HG03521 (cell line): ENCODE measurements at regions not wholly inside any gene's neighbourhood (a gene's known extent, or its start where the extent isn't known, plus 50 kb on each side); places are given as distances from the start of the nearest gene placed in this dataset.
"Not testable (repeated sequence)": the region's sequence is repeated elsewhere in the genome, so short reads cannot be mapped to it uniquely, and the experiment has no call there.

Experiments
- ATAC-seq: cut with Tn5 transposase; IDR thresholded peaks from one replicate; pipeline ENCODE4 v1.9.1; 2021; ENCODE audit warnings: mild to moderate bottlenecking, moderate library complexity; ENCODE audit not compliant: unreplicated experiment

DNA sequence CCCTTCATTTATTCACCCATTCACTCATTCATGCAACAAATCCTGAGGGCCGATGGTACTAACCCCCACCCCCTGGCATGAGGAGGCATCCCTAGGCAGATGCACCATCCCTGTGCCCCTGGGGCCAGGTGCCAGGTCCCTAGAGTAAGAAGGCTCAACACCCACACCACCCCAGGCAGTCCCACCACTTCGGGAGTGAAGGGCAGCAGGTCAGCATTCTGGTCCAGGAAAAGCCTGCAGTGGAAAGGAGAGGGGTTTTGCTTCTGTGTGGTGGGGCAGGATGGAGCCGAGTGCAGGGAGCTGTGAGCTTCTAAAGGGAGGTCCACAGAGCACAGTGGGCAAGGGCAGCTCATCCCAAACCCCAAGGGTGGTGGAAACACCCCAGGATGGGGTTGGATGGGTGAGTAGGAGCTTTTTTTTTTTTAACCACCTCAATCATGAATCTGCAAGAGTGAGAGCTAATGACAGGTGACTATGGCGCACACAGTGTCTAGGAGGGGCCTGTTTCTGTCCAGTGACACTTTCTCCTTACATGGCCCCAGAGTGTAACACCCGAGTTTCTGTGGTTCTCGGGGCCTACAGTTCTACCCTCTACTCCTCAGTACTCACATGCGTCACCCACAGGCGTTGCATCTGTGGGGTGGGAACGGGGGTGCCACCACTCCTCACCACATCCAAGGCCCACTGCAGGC, 414.3 kb downstream of the TMEM121 start:
- ATAC-seq: no peak

DNA sequence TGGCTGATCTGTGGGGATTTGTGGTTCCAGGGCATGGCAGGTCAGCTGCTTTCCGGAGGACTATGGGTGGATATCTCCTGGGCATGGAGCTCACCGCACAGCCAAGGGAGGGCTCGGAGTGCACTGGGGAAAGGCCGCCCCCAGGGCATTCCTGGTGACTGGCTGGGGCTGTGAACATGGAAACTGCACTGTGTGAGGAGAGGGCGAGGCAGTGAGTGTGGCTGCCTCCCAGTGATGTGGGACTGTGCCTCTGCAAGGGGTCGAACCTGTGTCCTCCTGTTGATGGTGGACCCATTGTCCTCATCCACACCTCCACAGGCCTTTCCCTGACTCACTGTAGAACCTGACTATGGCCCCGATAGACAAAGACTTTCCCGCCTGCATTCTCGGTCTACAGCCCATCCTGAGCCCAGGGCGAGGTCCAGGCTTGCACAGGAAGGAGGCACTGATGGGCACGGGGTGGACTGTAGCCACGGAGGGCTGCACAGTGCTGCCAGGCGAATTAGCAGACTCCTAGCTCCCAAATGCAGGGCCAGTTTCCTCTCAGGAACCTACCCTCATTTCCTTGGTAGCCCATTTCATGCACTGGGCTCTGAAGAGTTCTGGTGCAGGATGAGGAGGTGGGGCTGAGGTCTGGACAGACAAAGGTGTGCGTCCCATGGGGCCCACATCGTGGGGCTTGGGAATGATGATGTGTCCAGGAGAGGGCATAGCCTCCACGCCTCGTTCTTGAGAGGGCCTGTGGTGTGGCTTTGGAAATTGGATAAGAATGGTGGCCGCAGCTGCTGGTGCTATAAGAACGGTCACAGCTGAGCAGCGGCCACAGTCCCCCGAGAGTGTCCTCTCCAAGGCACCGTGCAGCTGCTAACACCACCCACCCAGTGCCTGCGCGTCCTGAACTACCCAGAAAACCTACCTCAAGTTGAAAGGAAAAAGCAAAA, 415.1 kb downstream of the TMEM121 start:
- ATAC-seq: no peak

DNA sequence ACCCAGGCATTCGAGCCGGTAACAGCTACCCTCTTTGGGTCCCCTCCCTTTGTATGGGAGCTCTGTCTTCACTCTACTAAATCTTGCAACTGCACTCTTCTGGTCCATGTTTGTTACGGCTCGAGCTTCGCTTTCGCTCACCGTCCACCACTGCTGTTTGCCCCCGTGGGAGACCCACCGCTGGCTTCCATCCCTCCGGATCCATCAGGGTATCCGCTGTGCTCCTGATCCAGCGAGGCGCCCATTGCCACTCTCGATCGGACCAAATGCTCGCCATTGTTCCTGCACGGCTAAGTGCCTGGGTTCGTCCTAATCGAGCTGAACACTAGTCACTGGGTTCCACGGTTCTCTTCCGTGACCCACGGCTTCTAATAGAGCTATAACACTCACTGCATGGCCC, 416.3 kb downstream of the TMEM121 start:
- not testable (repeated sequence) for ATAC-seq

DNA sequence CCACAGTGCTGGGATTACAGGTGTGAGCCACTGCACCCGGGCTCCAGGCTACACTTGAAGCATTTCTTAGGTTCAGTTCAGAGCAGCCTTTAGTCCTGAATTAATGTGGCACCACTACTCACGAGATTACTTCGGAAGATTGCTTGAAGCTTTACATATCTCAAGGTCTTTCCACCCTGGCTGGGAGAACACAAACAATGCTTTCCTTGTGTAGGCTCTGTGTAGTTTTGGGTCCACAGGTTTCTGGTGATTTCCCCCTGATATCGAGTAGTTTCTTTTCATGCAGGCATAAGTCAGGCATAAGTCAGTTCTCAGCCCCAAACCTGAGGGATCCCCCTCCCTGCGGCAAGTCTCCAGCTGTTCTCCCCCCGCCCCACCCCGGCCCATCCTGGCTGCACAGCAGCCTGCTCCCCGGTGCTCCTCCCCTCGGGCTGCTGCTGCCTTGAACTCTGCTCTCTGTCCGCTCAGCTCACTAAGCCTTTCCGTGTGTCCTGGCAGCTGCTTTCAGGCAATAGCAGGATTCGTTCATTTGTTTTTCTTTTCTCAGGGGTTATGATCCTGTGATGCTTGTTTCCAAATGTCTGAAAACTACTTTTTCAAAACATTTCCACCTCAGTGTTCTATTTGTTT, 417.7 kb downstream of the TMEM121 start:
- ATAC-seq: no peak

DNA sequence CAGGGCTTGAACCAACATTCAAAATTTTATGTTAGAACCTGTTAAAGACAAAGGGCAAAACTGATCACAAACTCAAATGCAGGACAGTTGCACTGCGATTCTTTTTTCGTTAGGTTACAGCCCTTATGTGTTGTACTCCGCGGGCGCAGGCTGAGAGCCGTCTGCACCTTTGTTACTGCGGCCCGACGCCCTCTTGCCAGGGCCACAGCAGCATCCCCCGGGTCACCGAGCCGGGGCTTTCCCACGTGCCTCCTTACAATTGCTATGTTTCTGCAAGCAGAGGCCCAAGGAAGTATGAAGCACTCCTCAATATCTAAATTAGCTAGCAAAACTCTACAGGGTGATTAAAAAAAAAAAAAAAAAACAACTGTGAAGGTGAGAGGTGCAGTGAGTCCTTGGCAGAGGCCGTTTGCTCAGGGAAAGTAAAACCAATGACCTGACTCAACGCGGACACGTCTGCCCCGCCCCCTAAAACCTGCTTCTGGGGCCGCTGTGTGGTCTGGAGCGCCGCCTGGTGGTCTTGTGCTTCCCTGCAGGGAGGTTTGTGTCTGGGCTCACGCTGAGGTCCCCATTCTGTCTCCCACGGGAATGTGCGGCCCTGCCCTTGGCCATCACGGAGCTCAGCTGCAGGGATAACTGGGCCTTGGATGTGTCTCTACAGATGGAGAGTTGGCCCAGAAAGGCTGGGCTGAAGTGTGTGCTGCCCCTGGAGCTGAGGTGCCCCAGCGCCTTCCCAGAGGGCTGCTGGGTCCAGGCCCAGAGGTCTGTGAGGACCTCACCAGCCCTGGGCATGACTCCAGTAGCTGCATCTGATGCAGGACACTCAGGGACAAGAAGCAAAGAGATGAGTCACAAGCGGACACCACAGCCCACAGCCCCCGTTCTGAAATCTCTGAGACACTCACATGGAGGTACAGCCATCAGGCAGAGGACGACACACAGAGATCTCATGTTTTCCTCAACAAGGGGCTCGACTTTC, 418.5 kb downstream of the TMEM121 start:
- no peak for ATAC-seq

DNA sequence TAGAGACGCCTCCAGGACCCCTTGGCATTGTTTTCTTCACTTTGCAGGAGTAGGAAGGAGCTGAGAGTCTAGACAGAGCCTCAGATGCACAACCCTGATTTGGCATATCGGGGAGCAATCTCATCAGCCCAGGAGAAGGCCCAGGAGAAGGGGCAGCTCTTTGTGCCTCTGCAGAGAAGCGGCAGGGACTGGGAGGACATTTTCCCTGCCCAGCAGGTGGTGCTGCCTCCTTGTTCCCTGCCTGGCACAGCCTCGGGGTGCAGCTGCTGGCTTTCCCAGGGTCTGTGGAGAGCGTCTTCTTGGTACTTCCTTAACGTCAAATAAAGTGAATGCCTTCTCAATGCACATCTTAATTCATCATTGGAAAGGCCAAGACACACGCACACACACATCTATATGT, 419.5 kb downstream of the TMEM121 start:
- ATAC-seq: no peak

DNA sequence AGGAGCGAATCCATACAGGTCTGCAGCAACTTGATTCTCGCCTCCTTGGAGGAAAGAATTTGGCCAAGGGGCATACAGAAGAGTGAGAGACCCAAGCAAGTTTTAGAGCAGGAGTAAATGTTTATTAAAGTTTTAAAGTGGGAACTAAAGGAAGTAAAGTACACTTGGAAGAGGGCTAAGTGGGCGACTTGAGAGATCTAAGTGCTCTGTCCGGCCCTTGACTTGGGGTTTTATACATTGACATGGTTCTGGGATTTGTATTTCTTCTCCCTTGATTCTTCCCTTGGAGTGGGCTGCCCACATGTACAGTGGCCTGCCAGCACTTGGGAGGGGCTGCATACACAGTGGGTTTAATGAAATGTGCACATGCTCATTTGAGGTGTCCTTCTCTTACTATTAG, 421.2 kb downstream of the TMEM121 start:
- ATAC-seq: no peak

DNA sequence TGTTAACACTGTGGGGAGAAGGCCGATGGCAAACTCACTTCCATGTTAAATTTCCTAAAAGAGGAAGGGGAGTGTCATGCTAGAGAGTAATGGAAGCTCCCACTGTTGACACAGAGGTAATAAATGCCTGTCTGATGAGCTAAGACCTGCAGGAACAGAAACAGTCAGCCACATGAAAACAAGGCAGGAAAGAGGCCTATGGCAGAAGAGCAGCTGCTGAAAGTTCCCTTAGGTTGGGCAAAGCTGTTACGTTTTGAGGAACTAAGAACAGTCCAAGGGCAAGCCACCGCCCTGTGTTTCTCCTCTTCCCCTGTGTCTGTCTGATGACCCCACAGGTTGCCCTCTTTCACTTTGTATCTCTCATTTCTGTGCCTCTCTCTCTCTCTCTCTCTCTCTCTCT, 422.6 kb downstream of the TMEM121 start:
- ATAC-seq: not testable (repeated sequence)

DNA sequence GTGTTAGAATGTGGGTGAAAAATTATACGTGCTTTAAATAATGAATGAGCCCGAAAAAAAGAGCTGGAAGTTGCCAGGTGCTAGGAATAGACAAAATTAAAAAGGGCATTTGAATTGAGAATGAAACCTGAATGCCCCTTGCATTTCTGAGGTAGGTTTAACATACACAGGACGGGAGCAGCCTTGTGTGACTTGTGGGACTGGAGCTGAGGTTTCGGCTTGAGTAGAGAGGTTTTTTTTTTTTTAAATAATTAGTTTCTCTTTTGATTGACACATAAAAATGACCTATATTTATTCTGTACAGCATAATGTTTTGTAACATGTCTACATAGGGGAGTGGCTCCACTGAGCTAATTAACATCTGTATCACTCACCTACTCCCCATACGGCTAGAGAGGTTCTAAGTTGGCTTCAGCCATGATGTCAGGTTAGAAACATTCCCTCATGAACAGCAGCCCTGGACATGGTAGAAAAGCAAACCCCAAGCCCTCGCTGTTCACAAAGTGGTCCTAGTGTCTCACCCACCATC, 424.0 kb downstream of the TMEM121 start:
- ATAC-seq: not testable (repeated sequence)

DNA sequence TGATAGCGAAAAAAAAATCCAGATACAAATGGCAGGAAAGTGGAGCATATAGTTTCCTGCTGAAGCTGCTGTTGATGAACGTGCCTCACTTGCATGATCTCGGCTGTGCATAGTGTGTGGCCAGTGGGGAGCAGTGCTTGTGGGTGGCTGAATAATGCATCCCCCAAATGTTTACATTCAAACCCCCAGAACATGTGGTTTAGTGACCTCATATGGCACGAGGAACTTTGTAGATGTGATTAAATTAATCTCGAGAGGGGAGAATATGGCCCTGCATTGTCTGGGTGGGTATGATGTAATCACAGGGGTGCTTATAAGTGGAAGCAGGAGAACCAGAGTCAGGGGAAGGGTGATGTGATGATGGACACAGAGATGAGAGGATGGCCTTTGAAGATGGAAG, 425.0 kb downstream of the TMEM121 start:
- no peak for ATAC-seq

DNA sequence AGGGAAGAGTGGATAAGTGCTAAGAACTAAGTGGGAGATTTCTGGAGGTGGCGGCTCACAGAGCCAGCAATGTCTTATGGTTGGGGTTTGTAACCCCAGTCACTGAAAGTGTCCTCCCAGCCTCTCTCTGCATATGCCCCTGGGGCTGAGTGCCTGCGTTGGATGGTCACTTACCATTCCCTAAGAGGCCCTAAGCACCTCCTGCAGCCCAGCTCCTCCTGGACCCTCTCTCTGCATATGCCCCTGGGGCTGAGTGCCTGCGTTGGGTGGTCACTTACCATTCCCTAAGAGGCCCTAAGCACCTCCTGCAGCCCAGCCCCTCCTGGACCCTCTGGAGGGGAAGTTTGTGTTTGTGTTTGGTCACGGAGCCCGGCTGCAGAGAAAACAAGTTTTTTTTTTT, 425.8 kb downstream of the TMEM121 start:
- no peak for ATAC-seq

DNA sequence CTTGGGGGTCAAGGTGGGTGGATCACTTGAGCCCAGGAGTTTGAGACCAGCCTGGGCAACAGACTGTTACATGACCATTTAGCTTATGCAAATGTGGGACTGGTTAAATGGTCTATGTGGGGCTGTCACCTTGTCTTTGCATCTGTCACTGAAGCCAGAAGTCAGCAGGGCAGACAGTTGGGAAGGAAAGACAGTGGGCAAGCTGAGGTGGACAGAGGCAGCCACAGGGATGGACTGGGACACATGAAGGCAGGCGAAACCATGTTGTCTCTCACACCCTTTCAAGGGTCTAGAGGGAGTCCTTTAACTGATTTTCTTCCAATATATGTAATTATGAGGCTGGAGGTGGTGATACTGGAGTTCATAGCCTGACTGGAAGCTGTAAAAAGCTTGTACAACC, 426.4 kb downstream of the TMEM121 start:
- no peak for ATAC-seq

DNA sequence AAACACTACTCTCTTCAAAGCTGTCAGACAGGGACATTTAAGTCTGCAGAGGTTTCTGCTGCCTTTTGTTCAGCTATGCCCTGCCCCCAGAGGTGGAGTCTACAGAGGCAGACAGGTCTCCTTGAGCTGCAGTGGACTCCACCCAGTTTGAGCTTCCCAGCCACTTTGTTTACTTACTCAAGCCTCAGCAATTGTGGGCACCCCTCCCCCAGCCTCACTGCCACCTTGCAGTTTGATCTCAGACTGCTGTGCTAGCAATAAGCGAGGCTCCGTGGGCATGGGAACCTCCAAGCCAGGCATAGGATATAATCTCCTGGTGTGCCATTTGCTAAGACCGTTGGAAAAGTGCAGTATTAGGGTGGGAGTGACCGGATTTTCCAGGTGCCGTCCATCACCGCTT, 435.2 kb downstream of the TMEM121 start:
- ATAC-seq: not testable (repeated sequence)

DNA sequence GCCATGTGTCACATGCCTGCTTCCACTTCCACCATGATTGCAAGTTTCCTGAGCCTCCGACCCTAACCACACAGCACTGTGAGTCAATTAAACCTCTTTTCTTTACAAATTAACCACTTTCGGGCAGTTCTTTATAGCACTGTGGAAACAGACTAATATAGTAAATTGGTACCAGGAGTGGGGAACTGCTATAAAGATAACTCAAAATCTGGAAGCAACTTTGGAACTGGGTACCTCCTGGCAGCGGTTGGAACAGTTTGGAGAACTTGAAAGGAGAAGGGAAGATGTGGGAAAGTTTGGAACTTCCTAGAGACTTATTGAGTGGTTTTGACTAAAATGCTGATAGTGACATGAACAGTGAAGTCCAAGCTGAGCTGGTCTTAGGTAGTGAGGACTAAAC, 436.1 kb downstream of the TMEM121 start:
- ATAC-seq: no peak

DNA sequence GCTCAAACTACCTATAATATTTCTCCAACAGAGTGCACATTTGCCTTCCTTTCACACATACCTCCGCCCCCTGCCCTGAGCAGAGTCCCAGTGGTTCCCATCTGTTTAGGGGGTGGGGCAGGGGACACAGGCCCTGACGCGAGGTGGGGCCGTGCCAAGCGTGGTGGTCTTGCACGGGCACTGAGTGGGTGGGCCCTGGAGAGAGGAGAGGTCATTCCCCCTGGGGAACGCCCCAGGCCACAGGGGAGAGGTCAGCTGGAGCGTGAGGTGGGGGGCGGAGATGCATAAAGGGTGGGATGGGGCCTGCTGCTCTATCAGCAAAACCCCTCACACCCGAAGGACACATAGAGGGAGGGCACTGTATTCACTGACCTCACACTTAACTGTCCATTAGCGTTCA, 441.9 kb downstream of the TMEM121 start:
- no peak for ATAC-seq

DNA sequence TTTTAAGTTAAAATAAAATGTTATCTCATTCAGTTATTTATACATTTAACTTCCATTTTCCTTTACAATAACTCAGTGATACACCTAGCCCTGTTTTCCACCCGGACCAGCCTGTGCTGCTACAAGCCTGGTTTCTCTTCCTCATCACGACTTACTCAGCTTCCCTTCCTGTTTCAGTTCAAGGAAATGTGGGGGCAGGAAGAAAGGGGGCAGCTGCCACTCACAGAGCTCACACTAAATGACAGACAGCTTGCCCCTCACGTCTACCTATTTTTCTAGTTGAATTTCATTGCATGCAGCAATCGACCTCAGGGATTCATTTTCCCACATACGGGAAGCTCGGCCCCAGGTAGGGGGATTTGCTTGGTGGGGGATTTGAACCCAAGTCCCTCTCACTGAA, 442.6 kb downstream of the TMEM121 start:
- not testable (repeated sequence) for ATAC-seq

DNA sequence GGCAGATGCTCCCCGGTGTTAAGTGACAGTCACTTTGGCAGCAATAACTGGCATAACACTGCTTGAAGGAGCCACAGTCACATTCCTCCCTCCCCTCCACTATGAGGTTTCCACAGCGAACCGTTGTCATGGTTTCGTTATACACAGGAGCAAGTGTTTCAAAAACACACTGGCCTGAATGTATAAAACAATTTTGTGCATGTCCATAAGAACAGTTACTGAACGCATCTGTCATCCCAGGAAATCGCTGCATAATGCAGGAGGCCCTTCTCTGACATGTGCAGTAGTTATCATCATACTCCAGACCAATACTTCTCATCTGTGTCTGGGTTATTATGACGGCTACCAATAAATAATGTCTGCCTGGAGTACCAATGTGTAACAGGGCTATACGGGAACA, 444.4 kb downstream of the TMEM121 start:
- not testable (repeated sequence) for ATAC-seq

DNA sequence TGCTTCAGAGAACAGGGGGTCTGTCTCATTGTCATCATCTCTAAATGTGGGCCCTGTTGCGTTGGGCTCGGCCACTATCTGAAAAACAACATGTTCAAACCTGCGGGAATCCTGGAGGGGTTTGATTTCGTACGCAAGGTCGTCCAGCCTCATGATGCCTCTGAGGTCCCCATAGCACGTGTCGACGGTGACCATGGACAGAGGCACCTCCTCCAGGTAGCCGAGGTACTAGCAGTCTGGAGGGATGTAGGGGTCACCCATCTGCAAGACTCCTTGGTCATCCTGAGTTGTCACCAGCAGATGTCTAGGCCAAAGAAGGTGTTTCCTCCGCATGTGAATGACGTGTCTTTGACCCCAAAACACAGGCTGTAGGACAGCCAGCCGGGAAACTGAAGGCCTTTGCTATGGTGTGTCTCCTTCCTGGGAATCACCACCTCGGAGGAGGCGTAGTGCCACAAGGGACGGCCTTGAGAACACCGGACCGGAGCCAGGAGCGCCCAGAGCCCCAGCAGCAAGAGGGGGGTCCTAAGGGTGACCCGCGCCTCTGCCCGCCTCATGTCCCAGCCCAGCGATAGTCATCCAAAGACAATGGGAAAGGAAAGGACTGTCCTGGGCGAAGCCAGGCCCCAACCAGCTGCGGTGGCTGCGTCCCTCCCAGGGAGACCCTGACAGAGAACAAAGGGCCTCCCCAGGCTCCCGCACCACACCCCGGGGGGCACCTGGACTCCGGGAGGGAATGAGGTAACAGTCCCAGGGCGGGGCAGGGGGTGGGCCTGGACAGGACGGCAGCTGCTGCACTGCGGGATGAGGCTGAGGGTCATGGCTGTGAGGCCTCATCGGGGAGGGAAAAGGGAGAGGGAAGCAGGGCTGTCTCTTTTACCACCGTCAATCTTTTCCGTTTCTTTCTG, 445.5 kb downstream of the TMEM121 start:
- no peak for ATAC-seq

DNA sequence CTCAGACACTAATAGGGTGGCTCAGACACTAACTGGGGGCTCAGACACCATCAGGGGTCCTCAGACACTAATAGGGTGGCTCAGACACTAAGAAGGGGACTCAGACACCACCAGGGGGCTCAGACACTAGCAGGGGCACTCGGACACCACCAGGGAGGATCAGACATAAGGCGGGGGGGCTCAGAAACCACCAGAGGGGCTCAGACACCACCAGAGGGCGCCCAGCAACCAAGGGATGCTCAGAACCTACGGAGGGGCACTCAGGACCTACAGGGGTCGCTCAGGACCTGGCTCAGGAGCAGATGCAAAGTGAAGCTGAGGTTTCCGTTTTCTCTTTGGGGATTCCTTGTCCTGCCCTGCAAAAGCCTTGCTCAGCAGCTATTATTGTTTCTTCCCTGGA, 448.5 kb downstream of the TMEM121 start:
- no peak for ATAC-seq
